CD14-positive monocyte (primary cell): ENCODE measurements at regions not wholly inside any gene's neighbourhood (a gene's known extent, or its start where the extent isn't known, plus 50 kb on each side); places are given as distances from the start of the nearest gene placed in this dataset.

Experiments used
- DNase-seq, 3 donors: peaks; one replicate each; pipeline ENCODE4 v3.0.0-alpha.2; 2011 to 2022
- H2AFZ ChIP-seq: 2 replicates; pipeline ENCODE4 v1.6.0; 2012; ENCODE audit warnings: mild to moderate bottlenecking, low read depth, low read length, inconsistent platforms; ENCODE audit not compliant: insufficient read depth, poor library complexity, severe bottlenecking
- H3K27ac ChIP-seq, 2 donors: 1 replicate in 1 of 2; 2 replicates in 1 of 2; pipeline ENCODE4 v1.5.1; 2012 to 2013; ENCODE audit warnings: low read length in 2 of 2, control low read depth in 1 of 2, inconsistent platforms in 1 of 2, low read depth in 1 of 2, mild to moderate bottlenecking in 1 of 2
- H3K27me3 ChIP-seq, 2 donors: one replicate each; pipeline versions ENCODE4 v1.6.0 to v1.6.1; 2011 to 2013; ENCODE audit warnings: low read length in 2 of 2; ENCODE audit not compliant: control insufficient read depth in 2 of 2, insufficient read depth in 2 of 2
- H3K36me3 ChIP-seq, 2 donors: replicated peaks in 1 of 2; 1 replicate in 1 of 2; 2 replicates in 1 of 2; pipeline versions ENCODE4 v1.5.1 to v1.6.1; 2012 to 2013; ENCODE audit warnings: low read length in 2 of 2, control low read depth in 1 of 2, inconsistent platforms in 1 of 2, mild to moderate bottlenecking in 1 of 2; ENCODE audit not compliant: insufficient read depth in 2 of 2, control insufficient read depth in 1 of 2
- H3K4me1 ChIP-seq, 2 donors: 1 replicate in 1 of 2; 2 replicates in 1 of 2; pipeline versions ENCODE4 v1.5.1 to v1.6.1; 2012 to 2013; ENCODE audit warnings: low read length in 2 of 2, control low read depth in 1 of 2, inconsistent platforms in 1 of 2, mild to moderate bottlenecking in 1 of 2, moderate library complexity in 1 of 2; ENCODE audit not compliant: insufficient read depth in 2 of 2, control insufficient read depth in 1 of 2
- H3K4me2 ChIP-seq: replicated peaks from 2 replicates; pipeline ENCODE3; 2012; ENCODE audit warnings: low read length, moderate library complexity, mild to moderate bottlenecking; ENCODE audit not compliant: poor library complexity, severe bottlenecking; ENCODE audit errors: extremely low read depth
- H3K4me3 ChIP-seq, 3 experiments: fragments of 200-600 bp in 1 of 3; sonication (generic) in 1 of 3; replicated peaks in 1 of 3; 1 replicate in 2 of 3; 2 replicates in 1 of 3; pipeline ENCODE4 v1.5.1; 2011 to 2013; ENCODE audit warnings: low read length in 3 of 3, mild to moderate bottlenecking in 3 of 3, control low read depth in 2 of 3, low read depth in 2 of 3, inconsistent platforms in 1 of 3, moderate library complexity in 1 of 3
- H3K79me2 ChIP-seq: 2 replicates; pipeline ENCODE4 v1.6.0; 2012; ENCODE audit warnings: mild to moderate bottlenecking, control low read depth, inconsistent platforms, low read length, moderate library complexity; ENCODE audit not compliant: insufficient read depth
- H3K9ac ChIP-seq: 2 replicates; pipeline ENCODE4 v1.6.0; 2017; ENCODE audit warnings: low read length, mild to moderate bottlenecking; ENCODE audit not compliant: insufficient read depth, poor library complexity, severe bottlenecking
- H3K9me3 ChIP-seq, 2 donors: replicated peaks in 1 of 2; 1 replicate in 1 of 2; 2 replicates in 1 of 2; pipeline versions ENCODE4 v1.5.1 to v1.6.1; 2012 to 2013; ENCODE audit warnings: low read length in 2 of 2, control low read depth in 1 of 2; ENCODE audit not compliant: control insufficient read depth in 1 of 2, insufficient read depth in 1 of 2
- H4K20me1 ChIP-seq: 2 replicates; pipeline ENCODE4 v1.6.0; 2012; ENCODE audit warnings: mild to moderate bottlenecking, low read length, control low read depth, moderate library complexity; ENCODE audit not compliant: insufficient read depth
- H3K27ac Mint-ChIP-seq, 7 donors: one replicate each; pipeline ENCODE4 v1.8.0; 2020; ENCODE audit warnings: mild to moderate bottlenecking in 7 of 7, mixed read lengths in 7 of 7, moderate library complexity in 6 of 7, inconsistent platforms in 2 of 7
- H3K27me3 Mint-ChIP-seq, 3 donors: one replicate each; pipeline ENCODE4 v1.8.0; 2021 to 2022; ENCODE audit warnings: low read depth in 3 of 3, mild to moderate bottlenecking in 3 of 3, mixed read lengths in 3 of 3, moderate library complexity in 3 of 3, inconsistent platforms in 1 of 3
- H3K36me3 Mint-ChIP-seq, 2 donors: one replicate each; pipeline ENCODE4 v1.8.0; 2020; ENCODE audit warnings: mixed read lengths in 2 of 2, inconsistent platforms in 1 of 2, mild to moderate bottlenecking in 1 of 2
- H3K4me1 Mint-ChIP-seq: one replicate; pipeline ENCODE4 v1.8.0; 2020; ENCODE audit warnings: mild to moderate bottlenecking, mixed read lengths
- H3K4me3 Mint-ChIP-seq, 2 donors: one replicate each; pipeline ENCODE4 v1.8.0; 2020; ENCODE audit warnings: mild to moderate bottlenecking in 2 of 2, mixed read lengths in 2 of 2, moderate library complexity in 1 of 2
- H3K9me3 Mint-ChIP-seq, 7 donors: one replicate each; pipeline ENCODE4 v1.8.0; 2020 to 2022; ENCODE audit warnings: mixed read lengths in 7 of 7, mild to moderate bottlenecking in 6 of 7, moderate library complexity in 6 of 7, inconsistent platforms in 2 of 7
- CTCF ChIP-seq: fragments of 200-600 bp; IDR thresholded peaks from one replicate; pipeline ENCODE4 v1.8.0; 2022; ENCODE audit warnings: antibody characterized with exemption, mild to moderate bottlenecking
- WGBS: methylation state at CpG from one replicate; pipeline ENCODE4 v1.1.5; 2013; ENCODE audit warnings: missing lambda C conversion rate; ENCODE audit not compliant: insufficient coverage; 5-methylcytosine and 5-hydroxymethylcytosine counted together
- intact Hi-C, 2 donors: fragments of 100-400 bp; cut with micrococcal nuclease; formaldehyde crosslinking; loops; one replicate each; pipeline versions ENCODE4 v1.15.0 to v1.15.1; 2023

DNA sequence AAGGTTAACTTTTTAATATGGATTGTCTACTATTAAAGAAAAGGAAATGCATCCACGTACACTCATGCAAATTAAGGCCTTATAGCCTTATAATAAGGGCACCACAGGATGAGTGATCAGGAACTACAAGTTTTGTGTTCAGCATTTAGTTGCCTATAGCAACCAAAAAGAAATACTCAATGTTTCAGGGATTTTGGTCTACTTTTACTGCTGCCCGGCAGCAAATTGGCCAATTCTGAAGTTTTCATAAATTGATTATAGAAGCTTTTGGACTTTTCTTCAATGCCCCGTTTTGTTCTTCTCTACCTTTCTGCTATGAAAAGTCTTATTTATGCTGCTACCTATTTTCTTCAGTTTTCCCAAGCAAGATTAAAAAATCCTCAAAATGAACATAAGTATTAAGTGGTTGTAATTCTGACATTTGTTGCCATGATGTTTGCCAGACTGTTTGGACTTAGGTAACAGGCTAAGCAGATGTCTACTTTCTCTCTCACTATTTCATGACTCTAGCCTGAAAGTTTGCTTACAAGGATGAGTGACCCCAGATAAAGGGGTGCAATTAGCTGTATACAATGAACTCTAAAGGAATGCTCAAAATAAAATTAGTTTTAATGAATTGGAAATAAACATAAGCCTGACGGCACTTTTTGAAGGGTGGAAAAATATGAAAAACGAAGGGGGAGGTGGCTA, 391.5 kb upstream of the DAB2 start:
- Histone ChIP-seq H3K9ac (no peak overlapping the region), H3K9me3 (no peaks in the 10 kb centered on the region), H3K27ac (no peak overlapping the region), H3K36me3 (no peaks in the 10 kb centered on the region), H4K20me1 (no peaks in the 10 kb centered on the region), H3K27me3 (no peaks in the 10 kb centered on the region), H3K4me2 (no peak overlapping the region), H3K4me3 (no peak overlapping the region), H3K4me1 (no peaks in the 10 kb centered on the region), H3K79me2 (no peaks in the 10 kb centered on the region), H2AFZ (no peak overlapping the region)
- no peak for DNase-seq
- H3K36me3 Mint-ChIP-seq = no peaks in the 10 kb centered on the region
- intact Hi-C loops = no loop called here
- H3K27ac Mint-ChIP-seq = no peak overlapping the region
- H3K4me1 Mint-ChIP-seq = no peaks in the 10 kb centered on the region
- WGBS = 100% methylated on average over 1 of the region's 5 CpGs
- peaks cover 0 to 2% (median 0%) of the 10 kb centered on the region in 3 donors for H3K27me3 Mint-ChIP-seq
- H3K9me3 Mint-ChIP-seq = peaks cover 0 to 5% (median 2%) of the 10 kb centered on the region in 7 donors
- no peak overlapping the region for H3K4me3 Mint-ChIP-seq
- TF ChIP-seq CTCF = no peak

- no peak overlapping the region for H3K27ac Mint-ChIP-seq
- H3K36me3 ChIP-seq = no peaks in the 10 kb centered on the region
- H3K27ac ChIP-seq = no peak overlapping the region
- H3K9me3 ChIP-seq = no peaks in the 10 kb centered on the region
- no peaks in the 10 kb centered on the region for H3K36me3 Mint-ChIP-seq
- no peaks in the 10 kb centered on the region for H3K79me2 ChIP-seq
- no peaks in the 10 kb centered on the region for H3K27me3 ChIP-seq
- H4K20me1 ChIP-seq = no peaks in the 10 kb centered on the region
- WGBS = 75% methylated on average over 2 of the region's 2 CpGs
- no peak for DNase-seq
- H3K27me3 Mint-ChIP-seq = peaks cover 0 to 2% (median 0%) of the 10 kb centered on the region in 3 donors
- no peaks in the 10 kb centered on the region for H3K4me1 ChIP-seq
- no peak overlapping the region for H3K4me3 ChIP-seq
- no peak overlapping the region for H2AFZ ChIP-seq
- H3K9ac ChIP-seq = no peak overlapping the region
- H3K4me1 Mint-ChIP-seq = no peaks in the 10 kb centered on the region
- intact Hi-C loops = no loop called here
- no peak for TF ChIP-seq CTCF
- peaks cover 0 to 5% (median 2%) of the 10 kb centered on the region in 7 donors for H3K9me3 Mint-ChIP-seq
- no peak overlapping the region for H3K4me2 ChIP-seq
- no peak overlapping the region for H3K4me3 Mint-ChIP-seq
These were observed 390.9 kb upstream of the DAB2 start for GRCh38 chr5:39815711-39816110.
